Right ventricle myocardium superior (tissue), 1 donor: ENCODE measurements at regions not wholly inside any gene's neighbourhood (a gene's known extent, or its start where the extent isn't known, plus 50 kb on each side); places are given as distances from the start of the nearest gene placed in this dataset.

Experiments used
- ATAC-seq: fragments of 200-7000 bp; cut with Tn5 transposase; one replicate; pipeline ENCODE4 v1.9.1; 2020; ENCODE audit warnings: mild to moderate bottlenecking; ENCODE audit not compliant: poor library complexity
- DNase-seq: peaks from one replicate; pipeline ENCODE4 v3.0.0-alpha.2; 2020
- intact Hi-C: fragments of 100-400 bp; cut with DNase I; formaldehyde crosslinking; loops from one replicate; pipeline ENCODE4 v1.11.2; 2022
- donor health status: DM: no; HTN: yes; CAD: no; lungs with severe emphysema.

DNA sequence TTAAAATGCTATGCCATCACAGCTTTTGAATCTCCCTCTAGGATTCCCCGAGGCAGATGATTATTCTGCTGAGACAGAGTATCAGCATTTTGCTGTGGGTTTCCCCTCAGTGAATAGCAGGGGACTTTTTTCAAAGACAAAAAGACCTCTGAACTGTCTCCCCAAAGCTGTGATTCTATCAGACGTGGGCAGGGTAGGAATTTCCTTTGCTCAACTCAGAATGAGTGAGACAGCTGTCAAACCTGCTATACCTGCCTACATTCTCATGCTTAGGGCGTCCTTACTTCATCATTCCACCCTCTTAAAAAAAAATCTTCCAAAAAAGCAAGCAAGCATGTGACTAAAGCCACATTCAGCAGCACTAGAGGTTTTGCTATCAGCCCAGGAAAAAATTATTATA lies 147.6 kb upstream of the FAM83B start:
- DNase-seq (no peak), ATAC-seq (no peak)
- intact Hi-C loops: no loop called here

DNA sequence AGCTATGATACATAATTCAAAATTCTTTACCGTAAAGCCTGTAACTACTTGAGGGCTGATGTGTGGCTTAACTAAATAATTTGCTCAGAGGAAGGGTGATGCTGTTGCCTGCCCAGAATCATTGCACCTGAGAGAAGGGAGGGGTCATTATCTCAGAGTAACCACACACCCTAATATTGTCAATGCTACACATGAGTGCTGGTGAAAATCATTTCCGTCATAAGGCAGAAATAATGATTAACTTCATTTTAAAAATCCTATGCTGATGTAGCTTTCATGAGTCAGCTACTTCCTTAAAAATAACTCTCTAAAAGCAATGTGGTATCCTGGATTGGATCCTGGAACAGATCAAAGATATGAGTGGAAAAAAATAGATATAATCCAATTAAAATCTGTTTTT lies 146.4 kb upstream of the FAM83B start:
- no peak for DNase-seq
- no peak for ATAC-seq
- intact Hi-C loops: no loop called here

DNA sequence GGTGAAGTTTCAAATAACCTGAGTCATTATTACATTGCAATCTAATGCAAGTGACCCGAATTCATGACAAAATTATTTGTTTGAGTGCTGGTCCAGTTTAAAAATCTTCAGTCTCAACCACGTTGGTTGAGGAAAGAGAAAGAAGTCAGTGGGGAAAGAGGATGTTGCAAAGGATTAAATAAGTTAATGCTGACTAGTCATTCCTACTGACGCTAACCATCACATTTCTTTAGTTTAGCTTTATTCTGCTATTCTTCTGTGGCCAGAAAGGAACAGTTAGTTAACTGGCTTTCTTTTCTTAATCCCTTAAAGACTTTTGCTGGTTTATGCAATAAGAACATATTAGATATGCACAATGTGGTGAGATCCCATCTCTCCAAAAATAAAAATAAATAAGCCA lies 143.8 kb upstream of the FAM83B start:
- no peak for ATAC-seq
- intact Hi-C loops: no loop called here
- DNase-seq: no peak

DNA sequence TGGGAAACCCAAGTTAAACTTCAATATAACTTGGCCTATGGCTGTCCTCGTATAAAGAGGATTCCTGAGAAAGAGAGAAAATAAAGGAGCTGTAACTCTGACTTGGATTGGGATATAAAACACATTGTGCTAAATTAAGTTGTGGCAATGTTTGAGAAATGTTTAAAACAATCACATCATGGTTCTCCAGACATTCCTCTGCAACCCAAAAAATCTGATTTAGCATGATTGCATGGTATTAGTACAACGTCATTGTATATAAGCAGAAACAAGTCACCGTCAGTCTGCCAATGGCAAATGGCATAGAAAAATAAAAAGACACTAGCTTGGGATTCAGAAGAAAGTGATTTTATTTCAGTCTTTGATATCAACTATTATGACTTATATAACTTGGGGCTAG lies 140.2 kb upstream of the FAM83B start:
- intact Hi-C loops: no loop called here
- no peak for ATAC-seq
- no peak for DNase-seq

DNA sequence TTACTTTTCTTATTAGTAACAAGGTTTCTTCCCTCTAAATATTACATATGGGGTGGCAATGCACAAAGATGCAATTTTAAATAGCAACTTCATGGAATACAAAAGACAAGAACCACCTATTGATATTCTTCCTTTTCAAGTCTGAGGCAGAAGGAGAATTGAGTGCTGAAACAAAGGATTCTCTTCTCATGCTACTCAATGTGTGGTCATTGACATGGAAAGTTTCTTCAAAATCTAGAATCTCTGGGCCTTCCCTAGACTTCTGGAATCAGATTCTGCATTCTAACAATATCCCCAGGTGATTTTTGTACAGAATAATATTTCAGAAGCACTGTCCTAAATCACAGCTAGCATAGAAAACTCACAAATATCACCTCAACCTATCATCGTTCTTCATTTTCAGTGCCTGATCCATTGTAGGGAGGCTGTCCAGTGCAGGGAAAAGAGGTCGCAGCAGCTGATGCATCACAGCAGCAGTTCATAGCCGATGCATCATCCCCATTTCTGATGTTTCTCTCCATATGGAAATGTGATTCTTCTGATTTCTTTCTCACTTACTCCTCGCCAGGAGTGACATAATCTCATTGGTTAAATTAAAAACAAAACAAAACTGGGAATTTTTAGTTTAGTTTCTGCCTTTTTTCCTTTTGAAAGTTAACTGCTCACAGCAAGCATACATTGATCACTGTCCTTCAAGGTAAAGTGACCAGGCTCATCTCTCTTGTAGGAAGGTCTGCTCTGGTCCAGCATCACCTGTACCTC lies 139.5 kb upstream of the FAM83B start:
- DNase-seq (no peak), ATAC-seq (no peak)
- intact Hi-C loops: no loop called here

DNA sequence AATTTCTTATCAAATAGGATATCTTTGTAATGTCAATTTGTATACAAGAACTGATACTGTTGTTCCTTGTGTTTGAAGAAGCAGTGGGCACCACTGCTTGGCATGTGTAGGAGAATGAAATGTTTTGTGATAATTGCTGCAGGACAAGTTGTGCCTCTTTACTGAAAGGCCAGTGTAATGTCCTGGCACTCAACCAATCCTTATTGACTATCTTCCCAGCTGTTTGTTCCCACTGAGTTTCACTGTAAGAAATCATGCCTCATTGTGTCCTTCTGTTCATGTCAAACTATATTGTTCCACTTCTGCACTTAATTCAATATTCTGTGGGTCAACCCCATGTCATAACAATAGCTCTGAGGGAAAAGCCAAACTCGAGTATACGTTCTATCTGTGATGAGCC lies 136.1 kb upstream of the FAM83B start:
- intact Hi-C loops: loop anchor here (10.0 kb wide), 1 partner anchor 354 kb away; no protein-coding TSS in a partner anchor
- DNase-seq (no peak), ATAC-seq (peak; percentile 89)

DNA sequence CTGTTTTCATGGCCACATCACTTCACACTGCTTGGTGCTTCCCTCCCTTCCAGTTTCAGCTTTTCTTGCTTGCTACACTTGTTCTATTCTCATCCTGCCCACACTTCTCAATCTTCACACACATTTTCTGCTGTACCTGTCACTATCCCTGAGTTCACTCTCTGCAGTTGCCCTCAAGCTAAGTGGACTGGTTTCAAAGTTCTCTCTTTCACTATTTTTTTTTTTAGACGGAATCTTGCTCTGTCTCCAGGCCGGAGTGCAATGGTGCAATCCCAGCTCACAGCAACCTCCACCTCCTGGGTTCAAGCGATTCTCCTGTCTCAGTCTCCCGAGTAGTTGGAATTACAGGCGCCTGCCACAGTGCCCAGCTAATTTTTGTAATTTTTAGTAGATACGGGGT lies 130.6 kb upstream of the FAM83B start:
- intact Hi-C loops: loop anchor here (10.0 kb wide), 1 partner anchor 349 kb away; no protein-coding TSS in a partner anchor
- DNase-seq: no peak
- no peak for ATAC-seq

DNA sequence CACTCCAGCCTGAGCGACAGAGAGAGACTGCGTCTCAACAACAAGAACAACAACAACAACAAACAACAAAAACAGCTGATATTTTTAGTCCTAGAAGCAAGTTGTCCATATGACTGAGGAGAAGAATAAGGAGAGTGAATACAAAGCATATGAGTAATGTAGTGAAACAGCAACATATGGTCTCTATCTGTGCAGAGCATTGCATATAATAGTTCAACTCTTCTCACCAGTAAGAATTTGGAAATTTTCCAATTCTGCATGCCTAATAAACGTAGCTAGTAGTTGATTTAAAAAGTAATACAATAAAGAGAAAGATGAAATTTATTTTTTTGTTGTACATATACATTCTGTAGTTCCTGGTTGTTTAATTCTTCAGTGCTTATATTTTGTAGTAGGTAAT lies 129.7 kb upstream of the FAM83B start:
- no peak for ATAC-seq
- no peak for DNase-seq
- intact Hi-C loops: loop anchor here (10.0 kb wide), 1 partner anchor 348 kb away; no protein-coding TSS in a partner anchor

DNA sequence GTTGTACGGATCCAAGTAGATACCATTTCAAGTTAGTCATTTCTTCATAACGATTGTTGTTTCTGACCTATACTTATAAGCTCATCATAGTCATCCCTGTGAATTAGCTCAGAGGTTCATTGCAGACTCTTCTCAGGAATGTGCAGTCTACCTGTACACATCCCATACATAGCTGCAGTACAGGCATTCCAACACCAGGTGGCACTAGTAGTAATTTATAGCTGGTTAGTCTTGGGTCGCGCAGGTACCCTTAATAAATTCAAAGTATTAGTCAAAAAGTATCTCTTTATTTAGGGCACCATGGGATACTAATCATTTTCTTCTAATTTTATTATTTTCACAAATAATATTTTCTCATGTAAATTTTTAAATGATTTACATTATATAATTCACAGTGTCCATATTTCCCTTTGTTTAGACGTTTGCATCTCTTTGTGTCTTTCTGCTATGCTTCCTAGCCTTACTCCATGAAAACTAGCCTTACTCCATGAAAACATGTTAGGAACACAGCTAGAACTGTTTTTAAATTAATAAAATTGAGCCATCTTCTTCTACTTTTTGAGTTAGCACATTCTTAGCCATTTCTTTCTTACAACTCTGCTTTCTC lies 128.6 kb upstream of the FAM83B start:
- intact Hi-C loops: loop anchor here (10.0 kb wide), 1 partner anchor 347 kb away; no protein-coding TSS in a partner anchor
- ATAC-seq (peak; percentile 79), DNase-seq (no peak)

DNA sequence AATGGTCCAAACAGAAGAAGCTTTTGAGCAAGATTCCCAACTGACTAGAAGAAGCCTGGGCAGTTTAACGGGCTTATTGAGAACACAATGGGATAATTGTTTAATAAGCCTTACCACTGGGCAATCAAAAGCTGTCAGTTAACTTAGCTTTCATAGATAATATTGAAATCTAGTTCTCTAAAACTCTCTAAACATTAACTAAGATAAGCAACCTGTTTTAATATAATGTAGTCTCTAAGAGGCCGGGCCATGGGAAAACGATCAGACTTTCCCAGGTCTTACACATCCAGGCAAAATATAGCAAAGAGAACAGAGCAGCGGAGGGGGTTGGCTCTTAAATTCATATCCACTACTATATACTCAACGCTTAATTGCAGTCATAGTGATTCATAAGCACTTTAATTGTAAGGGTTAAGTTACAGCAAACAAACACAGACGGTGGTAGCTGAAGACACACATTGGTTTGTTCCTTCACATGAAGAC lies 128.0 kb upstream of the FAM83B start:
- intact Hi-C loops: loop anchor here (10.0 kb wide), 1 partner anchor 346 kb away; no protein-coding TSS in a partner anchor
- DNase-seq (no peak), ATAC-seq (no peak)

DNA sequence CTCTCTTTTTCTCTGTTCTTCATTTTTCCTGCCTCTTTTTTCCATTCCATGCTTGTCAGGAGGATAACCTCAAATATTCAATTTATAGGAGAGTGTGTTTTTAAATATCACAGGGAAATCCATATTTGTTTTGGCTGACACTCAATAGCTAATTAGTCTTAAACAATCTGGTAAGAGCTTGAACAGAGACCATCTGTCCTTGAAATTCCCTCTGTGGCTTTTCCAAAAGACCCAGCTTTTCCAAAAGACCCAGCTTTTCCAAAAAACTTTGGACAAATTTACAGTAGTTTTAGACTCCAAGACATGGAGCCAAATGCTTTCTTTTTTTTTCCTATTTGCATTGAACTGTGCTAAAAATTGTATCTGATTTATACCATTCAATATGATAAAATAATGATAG lies 127.4 kb upstream of the FAM83B start:
- intact Hi-C loops: loop anchor here (10.0 kb wide), 1 partner anchor 346 kb away; no protein-coding TSS in a partner anchor
- DNase-seq (no peak), ATAC-seq (no peak)

DNA sequence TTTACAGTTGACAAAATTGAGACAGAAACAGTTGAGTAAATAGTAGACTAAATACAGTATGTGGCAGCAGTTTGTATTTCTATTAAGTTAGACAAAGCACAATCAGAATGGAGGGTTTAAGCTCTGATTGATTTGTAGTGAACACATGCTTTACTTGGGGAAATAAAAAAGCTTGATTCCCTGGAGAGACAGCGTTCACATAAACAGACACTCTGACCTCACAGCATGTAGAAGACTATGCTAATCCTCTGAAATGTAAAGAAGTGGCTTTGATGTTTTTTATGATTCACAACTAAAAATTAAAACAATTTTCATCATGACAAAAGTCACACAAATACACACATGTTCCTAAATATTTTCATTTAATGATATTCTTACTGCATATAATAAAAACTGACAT lies 126.9 kb upstream of the FAM83B start:
- DNase-seq: no peak
- intact Hi-C loops: loop anchor here (10.0 kb wide), 1 partner anchor 345 kb away; no protein-coding TSS in a partner anchor
- no peak for ATAC-seq

DNA sequence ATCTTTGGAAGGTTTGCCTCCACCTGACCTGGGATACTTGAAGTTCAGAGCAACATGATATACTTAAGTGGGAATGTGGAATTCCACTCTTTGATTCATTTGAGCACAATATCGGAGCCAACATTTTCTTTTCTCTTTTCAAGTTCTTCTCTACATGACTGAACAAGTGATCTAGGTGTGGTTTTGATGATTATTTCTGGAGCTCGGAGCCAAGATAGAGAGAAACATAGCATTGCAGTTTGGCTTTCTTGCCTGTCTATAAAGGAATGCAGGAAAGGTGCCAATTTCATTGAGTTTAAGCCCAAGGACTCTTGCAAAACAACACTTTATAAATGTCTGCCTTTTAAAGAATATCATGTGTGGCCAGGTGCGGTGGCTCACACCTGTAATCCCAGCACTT lies 124.2 kb upstream of the FAM83B start:
- ATAC-seq (no peak), DNase-seq (no peak)
- intact Hi-C loops: no loop called here

DNA sequence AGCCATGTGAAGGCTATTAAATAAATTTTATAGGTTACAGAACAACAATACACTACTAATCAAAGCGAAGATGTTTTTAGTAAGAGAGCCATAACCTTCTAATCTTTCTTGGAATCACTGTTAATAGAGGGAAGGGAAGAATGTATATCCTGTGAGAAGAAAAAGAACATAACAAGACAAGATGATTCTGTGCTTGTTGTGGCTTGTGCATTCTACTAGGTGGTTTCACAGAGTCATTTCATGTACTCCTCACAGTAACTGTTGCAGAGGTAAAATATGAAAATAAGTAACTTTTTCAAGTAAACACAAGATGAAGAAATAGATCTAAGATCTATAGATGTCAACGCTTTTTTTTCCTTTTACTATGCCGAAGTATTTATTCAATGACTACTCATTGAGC lies 116.9 kb upstream of the FAM83B start:
- intact Hi-C loops: no loop called here
- no peak for ATAC-seq
- DNase-seq: no peak

DNA sequence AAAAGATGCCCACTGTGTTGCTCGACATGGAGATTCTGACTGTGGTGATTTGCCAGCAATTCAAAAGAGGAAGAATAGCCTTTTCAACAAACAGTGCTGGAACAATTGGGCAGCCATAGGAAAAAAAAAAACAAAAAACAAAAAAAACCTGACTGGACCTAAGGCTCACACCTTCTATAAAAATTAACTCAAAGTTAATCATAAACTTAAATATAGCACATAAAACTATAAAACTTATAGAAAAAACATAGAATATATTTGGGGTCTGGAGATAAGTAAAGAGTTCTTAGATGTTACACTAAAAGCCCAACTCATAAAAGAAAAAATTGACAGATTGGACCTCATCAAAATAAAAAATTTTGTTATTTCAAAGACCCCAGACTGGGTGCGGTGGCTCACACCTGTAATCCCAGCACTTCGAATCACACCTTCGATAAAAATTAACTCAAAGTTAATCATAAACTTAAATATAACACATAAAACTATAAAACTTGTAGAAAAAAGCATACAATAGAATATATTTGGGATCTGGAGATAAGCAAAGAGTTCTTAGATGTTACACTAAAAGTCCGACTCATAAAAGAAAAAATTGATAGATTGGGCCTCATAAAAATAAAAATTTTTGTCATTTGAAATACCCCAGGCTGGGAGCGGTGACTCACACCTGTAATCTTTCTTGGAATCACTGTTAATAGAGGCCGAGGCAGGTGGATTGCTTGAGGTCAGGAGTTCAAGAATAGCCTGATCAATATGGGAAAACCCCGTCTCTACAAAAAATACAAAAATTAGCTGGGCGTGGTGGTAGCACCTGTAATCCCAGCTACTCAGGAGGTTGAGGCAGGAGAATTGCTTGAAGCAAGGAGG lies 115.6 kb upstream of the FAM83B start:
- intact Hi-C loops: no loop called here
- DNase-seq (no peak), ATAC-seq (no peak)

DNA sequence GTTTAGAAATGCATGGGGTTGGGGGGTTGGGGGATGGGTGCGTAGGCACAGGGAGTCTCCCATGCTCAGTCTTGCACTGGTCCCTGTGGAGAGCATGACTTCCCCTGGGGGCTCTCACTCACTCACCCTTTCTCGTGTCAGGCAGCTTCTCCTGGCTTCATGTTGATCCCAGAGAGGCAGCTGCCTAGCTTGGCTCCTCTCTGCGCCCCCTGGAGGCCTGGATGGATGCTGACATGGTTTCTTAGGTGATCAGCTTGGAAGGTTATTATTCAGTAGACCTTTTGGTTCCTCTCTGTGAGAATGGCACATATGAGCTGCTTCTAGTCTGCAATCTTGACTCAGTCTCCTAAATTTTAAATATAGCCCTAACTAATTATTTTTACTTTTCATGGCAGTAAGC lies 109.3 kb upstream of the FAM83B start:
- ATAC-seq (no peak), DNase-seq (no peak)
- intact Hi-C loops: no loop called here

DNA sequence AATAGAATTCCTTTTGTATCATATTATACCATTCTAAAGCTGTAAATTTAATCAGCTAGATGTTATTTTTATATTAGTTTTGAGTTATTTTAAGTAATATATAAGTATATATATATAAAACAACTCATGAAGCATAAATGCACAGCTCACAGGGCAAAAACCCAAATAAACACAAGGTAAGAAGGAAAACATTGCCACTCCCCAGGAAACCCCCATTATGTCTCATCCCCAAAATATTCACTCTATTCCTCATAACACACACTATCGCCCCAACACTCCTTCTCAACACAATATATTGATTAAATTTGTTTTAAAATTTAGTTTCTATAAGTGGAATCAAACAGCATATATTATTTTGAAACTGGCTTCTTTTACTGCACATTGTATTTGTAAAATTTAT lies 98.6 kb upstream of the FAM83B start:
- no peak for DNase-seq
- intact Hi-C loops: no loop called here
- no peak for ATAC-seq

DNA sequence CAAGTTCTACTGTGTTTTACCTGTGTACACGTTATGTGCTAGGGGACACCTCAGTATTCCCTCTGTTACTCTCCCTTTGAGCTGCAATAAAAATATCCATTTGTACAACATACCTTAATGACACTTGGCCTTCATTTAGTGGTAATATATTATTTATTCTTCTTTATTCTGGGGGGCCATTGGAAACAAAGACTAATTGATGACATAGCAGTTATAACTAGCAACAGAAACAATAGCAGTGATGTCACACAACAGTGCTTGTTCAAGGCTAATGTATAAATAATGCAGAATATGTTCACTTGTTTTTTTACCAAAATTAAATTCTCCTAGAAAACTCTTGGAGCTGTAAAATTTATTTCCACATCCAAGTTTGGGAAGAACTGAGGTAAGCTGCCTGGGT lies 92.2 kb upstream of the FAM83B start:
- intact Hi-C loops: no loop called here
- no peak for DNase-seq
- ATAC-seq: no peak

DNA sequence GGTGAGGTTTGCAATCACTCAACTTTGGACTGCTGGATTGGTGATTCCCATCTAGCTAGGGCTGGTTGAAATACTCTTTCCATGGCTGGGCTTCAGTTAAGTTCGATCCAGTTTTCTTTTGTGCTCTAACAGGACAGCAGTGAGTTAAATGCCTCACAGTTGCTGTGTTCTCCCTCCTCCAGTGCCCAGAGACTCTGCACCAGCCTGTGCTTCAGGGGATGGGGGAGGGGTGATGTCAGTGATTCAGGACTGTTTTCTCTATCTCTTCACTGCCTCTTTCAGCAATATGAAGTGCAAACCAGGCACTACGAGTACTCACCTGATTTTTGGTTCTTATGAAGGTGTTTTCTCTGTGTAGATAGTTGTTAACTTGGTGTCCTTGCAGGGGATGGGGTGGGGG lies 88.2 kb upstream of the FAM83B start:
- DNase-seq (no peak), ATAC-seq (no peak)
- intact Hi-C loops: no loop called here
